PC-3 (cell line): ENCODE measurements at regions not wholly inside any gene's neighbourhood (a gene's known extent, or its start where the extent isn't known, plus 50 kb on each side); places are given as distances from the start of the nearest gene placed in this dataset.

ENCODE experiments used
- ATAC-seq: fragments of 200-7000 bp; cut with Tn5 transposase; 2 replicates; pipeline ENCODE4 v1.9.1; 2020; ENCODE audit warnings: mild to moderate bottlenecking, moderate library complexity
- BruUV-seq: library from RNA; stranded (reverse); fragments of 400-500 nt; replicated peaks from 2 replicates; lab custom pipeline; 2021; lab: Mats Ljungman, UMichigan
- CTCF ChIA-PET: fragments of 300-600 bp; sonication (Branson Sonifier 250); formaldehyde crosslinking; loops from one replicate; lab custom pipeline; 2022; ENCODE audit warnings: antibody characterized with exemption; lab: Charles Lee
- POLR2A ChIA-PET: fragments of 300-600 bp; sonication (Branson Sonifier 250); formaldehyde crosslinking; loops from one replicate; lab custom pipeline; 2022; ENCODE audit warnings: antibody characterized with exemption; ENCODE audit not compliant: unreplicated experiment; lab: Charles Lee
- DNase-seq: peaks from one replicate; pipeline ENCODE4 v3.0.0-alpha.2; 2015
- H2AFZ ChIP-seq: fragments of 300-600 bp; sonication (generic); 2 replicates; pipeline ENCODE4 v1.6.0; 2016; ENCODE audit warnings: antibody characterized with exemption, low read length
- H3F3A ChIP-seq: fragments of 300-600 bp; sonication (generic); one replicate; pipeline ENCODE4 v1.6.0; 2017; ENCODE audit warnings: antibody characterized with exemption, low read length, control low read depth, mild to moderate bottlenecking; ENCODE audit not compliant: unreplicated experiment
- H3K27ac ChIP-seq: fragments of 300-600 bp; sonication (generic); 2 replicates; pipeline ENCODE4 v1.5.1; 2016; ENCODE audit warnings: mild to moderate bottlenecking, low read length
- H3K27me3 ChIP-seq: fragments of 300-600 bp; sonication (generic); 2 replicates; pipeline ENCODE4 v1.6.1; 2016; ENCODE audit warnings: low read length, mixed read lengths
- H3K36me3 ChIP-seq: fragments of 300-600 bp; sonication (generic); 2 replicates; pipeline ENCODE4 v1.6.1; 2016; ENCODE audit warnings: low read depth, mixed run types, low read length, mixed read lengths
- H3K4me1 ChIP-seq: fragments of 300-600 bp; sonication (generic); 2 replicates; pipeline ENCODE4 v1.5.1; 2016; ENCODE audit warnings: low read length; ENCODE audit not compliant: insufficient read depth
- H3K4me2 ChIP-seq: fragments of 300-600 bp; sonication (generic); 2 replicates; pipeline ENCODE4 v1.6.0; 2016; ENCODE audit warnings: low read length
- H3K4me3 ChIP-seq: fragments of 300-600 bp; sonication (generic); 2 replicates; pipeline ENCODE4 v1.5.1; 2016; ENCODE audit warnings: mild to moderate bottlenecking, low read length, mixed read lengths
- H3K79me2 ChIP-seq: fragments of 300-600 bp; sonication (generic); 2 replicates; pipeline ENCODE4 v1.6.1; 2017; ENCODE audit warnings: low read length, mixed read lengths
- H3K9ac ChIP-seq: fragments of 300-600 bp; sonication (generic); 2 replicates; pipeline ENCODE4 v1.6.0; 2016; ENCODE audit warnings: mild to moderate bottlenecking, low read length
- H3K9me2 ChIP-seq: fragments of 300-600 bp; sonication (generic); replicated peaks from 2 replicates; pipeline ENCODE4 v1.6.1; 2016; ENCODE audit warnings: mixed run types, low read length, mixed read lengths
- H3K9me3 ChIP-seq: fragments of 300-600 bp; sonication (generic); 2 replicates; pipeline ENCODE4 v1.6.1; 2016; ENCODE audit warnings: low read length, mixed read lengths
- H4K20me1 ChIP-seq: fragments of 300-600 bp; sonication (generic); 2 replicates; pipeline ENCODE4 v1.6.1; 2016; ENCODE audit warnings: low read length, mixed read lengths
- CTCF ChIP-seq: fragments of 300-600 bp; sonication (generic); conservative IDR thresholded peaks from 2 replicates; pipeline ENCODE4 v1.5.1; 2017; ENCODE audit warnings: antibody characterized with exemption, low read depth, mild to moderate bottlenecking, low read length
- EZH2 ChIP-seq: fragments of 300-600 bp; sonication (generic); IDR thresholded peaks from one replicate; pipeline ENCODE4 v1.6.1; 2017; ENCODE audit warnings: antibody characterized with exemption, mild to moderate bottlenecking, low read length; ENCODE audit not compliant: unreplicated experiment
- EZH2phosphoT487 ChIP-seq: fragments of 300-600 bp; sonication (generic); IDR thresholded peaks from 2 replicates; pipeline ENCODE4 v1.6.1; 2018; ENCODE audit warnings: mild to moderate bottlenecking, antibody characterized with exemption, low read length, borderline replicate concordance
- intact Hi-C: fragments of 100-400 bp; cut with micrococcal nuclease; formaldehyde crosslinking; loops from 2 replicates; pipeline ENCODE4 v1.9.0; 2023

- no peak overlapping the region for H3K9ac ChIP-seq
- BruUV-seq: no TSS peak
- POLR2A ChIA-PET: no interaction called here
Measured at GRCh38 chr5:154135125-154135817, 55.3 kb upstream of the GALNT10 start.

GRCh38 chr5:154136141-154136540, 54.4 kb upstream of the GALNT10 start:
- Histone ChIP-seq H2AFZ (no peak overlapping the region), H3K4me2 (no peak overlapping the region), H4K20me1 (no peaks in the 10 kb centered on the region), H3K9ac (no peak overlapping the region), H3K27me3 (no peaks in the 10 kb centered on the region), H3K4me3 (no peak overlapping the region), H3F3A (no peaks in the 10 kb centered on the region), H3K79me2 (no peaks in the 10 kb centered on the region), H3K9me3 (no peaks in the 10 kb centered on the region), H3K4me1 (no peaks in the 10 kb centered on the region), H3K9me2 (no peaks in the 10 kb centered on the region), H3K36me3 (no peaks in the 10 kb centered on the region), H3K27ac (no peak overlapping the region)
- POLR2A ChIA-PET: no interaction called here
- intact Hi-C loops: no loop called here
- BruUV-seq: no TSS peak
- DNase-seq (peak; percentile 11), ATAC-seq (no peak)
- CTCF ChIA-PET: no interaction called here
- TF ChIP-seq EZH2phosphoT487: no peak
- no peak for TF ChIP-seq EZH2
- no peak for TF ChIP-seq CTCF

More at GRCh38 chr5:154135125-154135817, 55.3 kb upstream of the GALNT10 start:
- no peaks in the 10 kb centered on the region for H3K79me2 ChIP-seq
- H3K27me3 ChIP-seq: no peaks in the 10 kb centered on the region
- no peaks in the 10 kb centered on the region for H3K36me3 ChIP-seq
- no peak overlapping the region for H3K27ac ChIP-seq
- no peaks in the 10 kb centered on the region for H3K4me1 ChIP-seq
- DNase-seq: no peak
- intact Hi-C loops: no loop called here
- H3K4me2 ChIP-seq: no peak overlapping the region
- no peaks in the 10 kb centered on the region for H4K20me1 ChIP-seq
- no peaks in the 10 kb centered on the region for H3F3A ChIP-seq
- H2AFZ ChIP-seq: no peak overlapping the region
- no peak overlapping the region for H3K4me3 ChIP-seq
- CTCF ChIA-PET: no interaction called here
- TF ChIP-seq EZH2phosphoT487 (no peak), CTCF (no peak), EZH2 (no peak)
- H3K9me3 ChIP-seq: no peaks in the 10 kb centered on the region
- no peaks in the 10 kb centered on the region for H3K9me2 ChIP-seq
- ATAC-seq: no peak

- CTCF ChIA-PET: no interaction called here
- Histone ChIP-seq H3K36me3 (no peaks in the 10 kb centered on the region), H3K27ac (no peak overlapping the region), H3K79me2 (no peaks in the 10 kb centered on the region), H3K4me3 (no peak overlapping the region), H3K9me2 (no peaks in the 10 kb centered on the region), H3K9ac (no peak overlapping the region), H4K20me1 (no peaks in the 10 kb centered on the region), H2AFZ (no peak overlapping the region), H3K27me3 (no peaks in the 10 kb centered on the region), H3F3A (no peaks in the 10 kb centered on the region), H3K9me3 (no peaks in the 10 kb centered on the region), H3K4me2 (no peak overlapping the region), H3K4me1 (no peaks in the 10 kb centered on the region)
- TF ChIP-seq EZH2 (no peak), CTCF (no peak), EZH2phosphoT487 (no peak)
- POLR2A ChIA-PET: no interaction called here
- DNase-seq: no peak
- intact Hi-C loops: no loop called here
- ATAC-seq: no peak
- no TSS peak for BruUV-seq
Measured at GRCh38 chr5:154138701-154139100, 51.8 kb upstream of the GALNT10 start.
